HL-60 (cell line): ENCODE measurements at regions not wholly inside any gene's neighbourhood (a gene's known extent, or its start where the extent isn't known, plus 50 kb on each side); places are given as distances from the start of the nearest gene placed in this dataset.

Source experiments
- CTCF ChIP-seq: IDR thresholded peaks from one replicate; pipeline ENCODE4 v1.5.1; 2011; ENCODE audit warnings: low read length, control low read depth, inconsistent platforms; ENCODE audit not compliant: insufficient read depth
- POLR2AphosphoS5 ChIP-seq: IDR thresholded peaks from 2 replicates; pipeline ENCODE4 v1.6.1; 2012; ENCODE audit warnings: low read depth

GRCh38 chr5:168216989-168217388 lies 74.5 kb upstream of the WWC1 start:
- TF ChIP-seq CTCF (no peak), POLR2AphosphoS5 (no peak)
